ENCODE measurements at regions not wholly inside any gene's neighbourhood (a gene's known extent, or its start where the extent isn't known, plus 50 kb on each side); places are given as distances from the start of the nearest gene placed in this dataset.

GRCh38 chr5:75848077-75848476 is 130.8 kb upstream of the POC5 start:
- in situ Hi-C loops (cut with MboI; ENCODE audit: low pct_unique_long_range_greater_than_20kb, low sequenced_read_pairs, unreplicated experiment) = no loop called here
- TF ChIP-seq, protein P1, sequence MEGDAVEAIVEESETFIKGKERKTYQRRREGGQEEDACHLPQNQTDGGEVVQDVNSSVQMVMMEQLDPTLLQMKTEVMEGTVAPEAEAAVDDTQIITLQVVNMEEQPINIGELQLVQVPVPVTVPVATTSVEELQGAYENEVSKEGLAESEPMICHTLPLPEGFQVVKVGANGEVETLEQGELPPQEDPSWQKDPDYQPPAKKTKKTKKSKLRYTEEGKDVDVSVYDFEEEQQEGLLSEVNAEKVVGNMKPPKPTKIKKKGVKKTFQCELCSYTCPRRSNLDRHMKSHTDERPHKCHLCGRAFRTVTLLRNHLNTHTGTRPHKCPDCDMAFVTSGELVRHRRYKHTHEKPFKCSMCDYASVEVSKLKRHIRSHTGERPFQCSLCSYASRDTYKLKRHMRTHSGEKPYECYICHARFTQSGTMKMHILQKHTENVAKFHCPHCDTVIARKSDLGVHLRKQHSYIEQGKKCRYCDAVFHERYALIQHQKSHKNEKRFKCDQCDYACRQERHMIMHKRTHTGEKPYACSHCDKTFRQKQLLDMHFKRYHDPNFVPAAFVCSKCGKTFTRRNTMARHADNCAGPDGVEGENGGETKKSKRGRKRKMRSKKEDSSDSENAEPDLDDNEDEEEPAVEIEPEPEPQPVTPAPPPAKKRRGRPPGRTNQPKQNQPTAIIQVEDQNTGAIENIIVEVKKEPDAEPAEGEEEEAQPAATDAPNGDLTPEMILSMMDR (IDR thresholded peaks at IDR 0.05; ENCODE audit: extremely low read depth, insufficient read depth, missing control alignments) = no peak
- DNase-seq (ENCODE audit: low spot score) = no peak

DNA sequence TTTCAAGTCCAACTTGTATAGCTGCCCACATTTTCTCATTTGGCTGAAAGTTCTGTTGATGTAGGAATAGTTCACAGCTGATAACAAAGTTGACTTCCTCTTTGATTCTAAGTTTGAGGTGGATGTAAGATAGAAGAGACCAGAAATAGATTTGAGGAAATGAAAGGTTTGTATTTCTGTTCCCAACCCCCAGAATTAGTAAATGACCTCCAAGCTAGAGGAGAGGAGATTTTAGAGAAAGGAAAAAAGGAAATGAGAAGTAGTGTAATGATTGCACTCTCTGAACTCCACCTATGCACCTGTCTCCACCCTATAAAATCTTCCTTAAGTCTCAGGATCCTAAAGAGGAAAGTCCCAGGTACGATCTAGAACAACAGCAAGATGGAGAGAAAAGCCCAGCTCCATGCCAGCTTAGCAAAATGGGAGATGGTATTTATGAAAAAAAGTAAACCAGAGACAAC is 130.4 kb upstream of the POC5 start:
- in situ Hi-C loops (cut with MboI; ENCODE audit: low pct_unique_long_range_greater_than_20kb, low sequenced_read_pairs, unreplicated experiment) = no loop called here
- TF ChIP-seq, protein P1 (IDR thresholded peaks at IDR 0.05; ENCODE audit: extremely low read depth, insufficient read depth, missing control alignments) = no peak
- peak; percentile 57 for DNase-seq (ENCODE audit: low spot score)

GRCh38 chr5:75844301-75844700 is 127.1 kb upstream of the POC5 start:
- TF ChIP-seq, protein P1 (IDR thresholded peaks at IDR 0.05; ENCODE audit: extremely low read depth, insufficient read depth, missing control alignments) = no peak
- no peak for DNase-seq (ENCODE audit: low spot score)

GRCh38 chr5:75843319-75843718 is 126.1 kb upstream of the POC5 start:
- DNase-seq (ENCODE audit: low spot score) = no peak
- TF ChIP-seq, protein P1 (IDR thresholded peaks at IDR 0.05; ENCODE audit: extremely low read depth, insufficient read depth, missing control alignments) = no peak
- in situ Hi-C loops (cut with MboI; ENCODE audit: low pct_unique_long_range_greater_than_20kb, low sequenced_read_pairs, unreplicated experiment) = no loop called here

More at GRCh38 chr5:75844301-75844700, 127.1 kb upstream of the POC5 start:
- in situ Hi-C loops (cut with MboI; ENCODE audit: low pct_unique_long_range_greater_than_20kb, low sequenced_read_pairs, unreplicated experiment) = no loop called here

DNA sequence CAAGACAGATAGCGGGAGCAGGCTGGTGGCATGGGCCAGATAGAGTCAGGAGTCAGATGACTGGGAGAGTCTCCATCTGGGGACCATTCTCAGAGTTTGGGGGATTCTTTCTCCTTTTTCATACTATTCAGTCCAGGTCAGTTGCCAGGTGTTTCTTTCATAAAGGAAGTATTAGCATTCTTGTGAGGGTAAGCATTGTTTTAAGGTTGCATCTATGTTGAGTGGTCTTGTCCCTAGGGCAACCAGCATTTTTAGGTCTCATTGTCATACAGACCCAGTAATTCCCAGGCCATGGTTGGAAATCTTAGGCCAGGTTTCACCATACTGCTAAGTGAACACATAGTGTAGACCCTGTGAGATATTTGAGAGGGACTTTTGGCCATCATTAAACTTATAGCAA is 122.3 kb upstream of the POC5 start:
- in situ Hi-C loops (cut with MboI; ENCODE audit: low pct_unique_long_range_greater_than_20kb, low sequenced_read_pairs, unreplicated experiment) = no loop called here
- TF ChIP-seq, protein P1 (IDR thresholded peaks at IDR 0.05; ENCODE audit: extremely low read depth, insufficient read depth, missing control alignments) = no peak
- DNase-seq (ENCODE audit: low spot score) = no peak

GRCh38 chr5:75837258-75837841 is 120.1 kb upstream of the POC5 start:
- in situ Hi-C loops (cut with MboI; ENCODE audit: low pct_unique_long_range_greater_than_20kb, low sequenced_read_pairs, unreplicated experiment) = no loop called here
- TF ChIP-seq, protein P1 (IDR thresholded peaks at IDR 0.05; ENCODE audit: extremely low read depth, insufficient read depth, missing control alignments) = no peak
- DNase-seq (ENCODE audit: low spot score) = no peak
